K562 (cell line): ENCODE measurements at regions not wholly inside any gene's neighbourhood (a gene's known extent, or its start where the extent isn't known, plus 50 kb on each side); places are given as distances from the start of the nearest gene placed in this dataset.

Experiments used
- ATAC-seq: fragments of 200-7000 bp; cut with Tn5 transposase; 3 replicates; pipeline ENCODE4 v1.9.1; 2020; ENCODE audit warnings: moderate library complexity
- BruUV-seq: library from RNA; stranded (reverse); fragments of 400-500 nt; replicated peaks from 2 replicates; lab custom pipeline; 2021; lab: Mats Ljungman, UMichigan
- CTCF ChIA-PET: fragments of 300-600 bp; formaldehyde crosslinking; extraction: SDS; loops from one replicate; lab custom pipeline; 2021; ENCODE audit warnings: low intra/inter-chr PET ratio; lab: Yijun Ruan, JAX
- POLR2A ChIA-PET: fragments of 300-600, 350-650 bp; sonication (Branson Sonifier 250); formaldehyde crosslinking; extraction: SDS; loops from one replicate; lab custom pipeline; 2021; ENCODE audit warnings: antibody characterized with exemption, inconsistent platforms; lab: Yijun Ruan, JAX
- DNase-seq, 4 experiments: peaks; one replicate each; pipeline versions ENCODE4 v3.0.0 to v3.0.0-alpha.2; 2011 to 2018; ENCODE audit warnings: low spot score in 3 of 4, mixed read lengths in 3 of 4; ENCODE audit errors: extremely low read depth in 1 of 4
- FAIRE-seq: peaks from 2 replicates; lab custom pipeline; 2011; peaks lifted over from hg19 to GRCh38; lab: Jason Lieb, UNC
- H2AFZ ChIP-seq: 2 replicates; pipeline ENCODE4 v1.6.0; 2011; ENCODE audit warnings: low read depth, low read length, control low read depth, inconsistent platforms
- H3K27ac ChIP-seq: fragments of 200-600 bp; 3 replicates; pipeline ENCODE4 v1.8.0; 2011; ENCODE audit warnings: low read depth, mild to moderate bottlenecking, control low read depth, inconsistent platforms, low read length, moderate library complexity, mixed read lengths; ENCODE audit errors: extremely low read depth
- H3K27me3 ChIP-seq, 2 experiments: fragments of 300-600 bp in 1 of 2; 2 replicates in 1 of 2; 3 replicates in 1 of 2; pipeline versions ENCODE4 v1.6.0 to v1.8.0; 2011; ENCODE audit warnings: inconsistent platforms in 2 of 2, low read length in 2 of 2, mild to moderate bottlenecking in 1 of 2, mixed read lengths in 1 of 2, moderate library complexity in 1 of 2; ENCODE audit not compliant: control insufficient read depth in 2 of 2, insufficient read depth in 2 of 2
- H3K36me3 ChIP-seq: fragments of 300-600 bp; 3 replicates; pipeline ENCODE4 v1.8.0; 2011; ENCODE audit warnings: mild to moderate bottlenecking, low read length, inconsistent platforms; ENCODE audit not compliant: control insufficient read depth, insufficient read depth
- H3K4me1 ChIP-seq, 2 experiments: fragments of 200-600 bp in 1 of 2; replicated peaks in 1 of 2; 2 replicates in 1 of 2; 3 replicates in 1 of 2; pipeline versions ENCODE4 v1.5.1 to v1.8.0; 2011; ENCODE audit warnings: inconsistent platforms in 2 of 2, low read length in 2 of 2, mild to moderate bottlenecking in 1 of 2, mixed read lengths in 1 of 2, moderate library complexity in 1 of 2; ENCODE audit not compliant: control insufficient read depth in 2 of 2, insufficient read depth in 2 of 2
- H3K4me2 ChIP-seq: 2 replicates; pipeline ENCODE4 v1.6.1; 2011; ENCODE audit warnings: low read length, control low read depth, inconsistent platforms, mixed read lengths; ENCODE audit not compliant: insufficient read depth
- H3K4me3 ChIP-seq: fragments of 200-600 bp; sonication (generic), shearing (Covaris generic); 2 replicates; pipeline ENCODE4 v1.5.1; 2016; ENCODE audit warnings: control low read depth, inconsistent platforms
- H3K79me2 ChIP-seq: fragments of 200-600 bp; 3 replicates; pipeline ENCODE4 v1.8.0; 2011; ENCODE audit warnings: low read length, inconsistent platforms; ENCODE audit not compliant: control insufficient read depth, insufficient read depth
- H3K9ac ChIP-seq, 2 experiments: 2 replicates each; pipeline versions ENCODE4 v1.6.0 to v1.6.1; 2011; ENCODE audit warnings: low read depth in 2 of 2, low read length in 2 of 2, control low read depth in 1 of 2, inconsistent platforms in 1 of 2, mild to moderate bottlenecking in 1 of 2, mixed read lengths in 1 of 2; ENCODE audit not compliant: insufficient read depth in 1 of 2
- H3K9me1 ChIP-seq: one replicate; pipeline ENCODE4 v1.6.0; 2011; ENCODE audit warnings: inconsistent platforms, mild to moderate bottlenecking, low read length, moderate library complexity; ENCODE audit not compliant: control insufficient read depth, insufficient read depth
- H3K9me3 ChIP-seq: replicated peaks from 2 replicates; pipeline ENCODE4 v1.5.1; 2011; ENCODE audit warnings: low read depth, low read length, inconsistent platforms; ENCODE audit not compliant: control insufficient read depth, insufficient read depth
- H4K20me1 ChIP-seq: replicated peaks from 2 replicates; pipeline ENCODE4 v1.6.1; 2011; ENCODE audit warnings: low read length, inconsistent platforms, mixed read lengths; ENCODE audit not compliant: control insufficient read depth, insufficient read depth
- CBFA2T3 ChIP-seq: fragments of 450-650 bp; IDR thresholded peaks from 2 replicates; pipeline ENCODE4 v1.6.1; 2017
- CTBP1 ChIP-seq: fragments of 450-650 bp; IDR thresholded peaks from 2 replicates; pipeline ENCODE4 v1.6.1; 2016; ENCODE audit warnings: borderline replicate concordance
- KLF1 ChIP-seq: fragments of 450-650 bp; IDR thresholded peaks from 2 replicates; pipeline ENCODE4 v1.6.1; 2016; ENCODE audit warnings: missing genetic modification characterization, missing compliant biosample characterization
- MAZ ChIP-seq, 2 experiments: fragments of 450-650 bp in 1 of 2; sonication (generic) in 1 of 2; formaldehyde crosslinking; IDR thresholded peaks in 1 of 2; conservative IDR thresholded peaks in 1 of 2; 2 replicates each; pipeline versions ENCODE4 v1.4.0 to v1.5.0; 2020; ENCODE audit warnings: mild to moderate bottlenecking in 1 of 2, missing genetic modification reagents in 1 of 2
- NCOA4 ChIP-seq: fragments of 450-650 bp; IDR thresholded peaks from 2 replicates; pipeline ENCODE4 v1.6.1; 2018; ENCODE audit warnings: mild to moderate bottlenecking; ENCODE audit not compliant: partially characterized antibody
- SRSF1 ChIP-seq: fragments of 200-400 bp; formaldehyde crosslinking; IDR thresholded peaks from 2 replicates; pipeline ENCODE4 v1.6.1; 2017; ENCODE audit warnings: mild to moderate bottlenecking, low read depth, low read length, moderate library complexity
- STAT5A ChIP-seq: IDR thresholded peaks from 2 replicates; pipeline ENCODE4 v1.6.1; 2012; ENCODE audit warnings: low read length, inconsistent platforms, borderline replicate concordance
- ZFP1 ChIP-seq: fragments of 450-650 bp; formaldehyde crosslinking; IDR thresholded peaks from 2 replicates; pipeline ENCODE4 v1.4.0; 2020; ENCODE audit warnings: mild to moderate bottlenecking, mixed read lengths
- ZNF316 ChIP-seq: fragments of 450-650 bp; IDR thresholded peaks from 2 replicates; pipeline ENCODE4 v1.6.1; 2016
- ZNF347 ChIP-seq: fragments of 450-650 bp; formaldehyde crosslinking; IDR thresholded peaks from 2 replicates; pipeline ENCODE4 v1.4.0; 2020; ENCODE audit warnings: low read depth, mild to moderate bottlenecking, moderate library complexity
- ZNF512 ChIP-seq: IDR thresholded peaks from 2 replicates; pipeline ENCODE4 v1.6.1; 2016; ENCODE audit warnings: missing genetic modification characterization, missing compliant biosample characterization
- ZNF592 ChIP-seq: fragments of 450-650 bp; IDR thresholded peaks from 2 replicates; pipeline ENCODE4 v1.6.1; 2017; ENCODE audit warnings: antibody characterized with exemption, mild to moderate bottlenecking
- WGBS: fragments of 100-300 bp; shearing (Covaris generic); methylation state at CpG from one replicate; pipeline ENCODE4 v1.1.6; 2016; ENCODE audit warnings: low coverage, mixed read lengths; ENCODE audit not compliant: insufficient coverage; ENCODE audit errors: missing lambda C conversion rate; 5-methylcytosine and 5-hydroxymethylcytosine counted together
- in situ Hi-C: fragments of 300-500 bp; cut with MboI; formaldehyde crosslinking; loops from 4 replicates; pipeline ENCODE4 v1.15.0; 2018; ENCODE audit warnings: inconsistent platforms, mixed read lengths
- intact Hi-C: fragments of 100-400 bp; cut with micrococcal nuclease; formaldehyde crosslinking; loops from 2 replicates; pipeline ENCODE4 v1.14.2; 2022
- TF ChIP-seq, protein P1 (sequence below): fragments of 450-650 bp; IDR thresholded peaks from 2 replicates; pipeline ENCODE4 v1.6.1; 2018; ENCODE audit warnings: mild to moderate bottlenecking, low read depth; ENCODE audit not compliant: partially characterized antibody
- TF ChIP-seq, protein P2 (sequence below): fragments of 250-450 bp; sonication (Bioruptor Pico); IDR thresholded peaks from 2 replicates; pipeline ENCODE4 v1.5.0; 2020; ENCODE audit warnings: mild to moderate bottlenecking

- intact Hi-C loops: no loop called here
- WGBS: 2% methylated on average over 3 of the region's 3 CpGs
- no TSS peak for BruUV-seq
- POLR2A ChIA-PET: no interaction called here
- no peaks in the 10 kb centered on the region for H3K4me1 ChIP-seq
- no peak for ATAC-seq
- H3K27me3 ChIP-seq: no peaks in the 10 kb centered on the region
- no peak overlapping the region for H3K27ac ChIP-seq
- no peak for FAIRE-seq
- DNase-seq: no peak
- H3K9me3 ChIP-seq: no peaks in the 10 kb centered on the region
- H3K4me3 ChIP-seq: no peak overlapping the region
- no peak for TF ChIP-seq CTBP1
- no peak for TF ChIP-seq KLF1
- no peak for TF ChIP-seq SRSF1
- TF ChIP-seq, protein P1, sequence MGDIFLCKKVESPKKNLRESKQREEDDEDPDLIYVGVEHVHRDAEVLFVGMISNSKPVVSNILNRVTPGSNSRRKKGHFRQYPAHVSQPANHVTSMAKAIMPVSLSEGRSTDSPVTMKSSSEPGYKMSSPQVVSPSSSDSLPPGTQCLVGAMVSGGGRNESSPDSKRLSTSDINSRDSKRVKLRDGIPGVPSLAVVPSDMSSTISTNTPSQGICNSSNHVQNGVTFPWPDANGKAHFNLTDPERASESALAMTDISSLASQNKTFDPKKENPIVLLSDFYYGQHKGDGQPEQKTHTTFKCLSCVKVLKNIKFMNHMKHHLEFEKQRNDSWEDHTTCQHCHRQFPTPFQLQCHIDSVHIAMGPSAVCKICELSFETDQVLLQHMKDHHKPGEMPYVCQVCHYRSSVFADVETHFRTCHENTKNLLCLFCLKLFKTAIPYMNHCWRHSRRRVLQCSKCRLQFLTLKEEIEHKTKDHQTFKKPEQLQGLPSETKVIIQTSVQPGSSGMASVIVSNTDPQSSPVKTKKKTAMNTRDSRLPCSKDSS: no peak
- TF ChIP-seq ZNF512: no peak
- no peak for TF ChIP-seq STAT5A
- TF ChIP-seq ZNF316: no peak
- TF ChIP-seq MAZ (CRISPR knock-in tag; conservative IDR thresholded peaks at IDR 0.05 in 1 of 2, IDR thresholded peaks at IDR 0.05 in 1 of 2): no peak
- no peak for TF ChIP-seq ZFP1 (CRISPR knock-in tag)
- TF ChIP-seq ZNF347 (CRISPR knock-in tag): no peak
- no peak for TF ChIP-seq CBFA2T3
- no peak for TF ChIP-seq NCOA4
- no peak for TF ChIP-seq ZNF592
- TF ChIP-seq, protein P2, sequence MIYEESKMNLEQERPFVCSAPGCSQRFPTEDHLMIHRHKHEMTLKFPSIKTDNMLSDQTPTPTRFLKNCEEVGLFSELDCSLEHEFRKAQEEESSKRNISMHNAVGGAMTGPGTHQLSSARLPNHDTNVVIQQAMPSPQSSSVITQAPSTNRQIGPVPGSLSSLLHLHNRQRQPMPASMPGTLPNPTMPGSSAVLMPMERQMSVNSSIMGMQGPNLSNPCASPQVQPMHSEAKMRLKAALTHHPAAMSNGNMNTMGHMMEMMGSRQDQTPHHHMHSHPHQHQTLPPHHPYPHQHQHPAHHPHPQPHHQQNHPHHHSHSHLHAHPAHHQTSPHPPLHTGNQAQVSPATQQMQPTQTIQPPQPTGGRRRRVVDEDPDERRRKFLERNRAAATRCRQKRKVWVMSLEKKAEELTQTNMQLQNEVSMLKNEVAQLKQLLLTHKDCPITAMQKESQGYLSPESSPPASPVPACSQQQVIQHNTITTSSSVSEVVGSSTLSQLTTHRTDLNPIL (CRISPR knock-in tag): no peak
- no peaks in the 10 kb centered on the region for H3K9me1 ChIP-seq
- no peak overlapping the region for H3K9ac ChIP-seq
- H3K36me3 ChIP-seq: no peaks in the 10 kb centered on the region
- no peak overlapping the region for H2AFZ ChIP-seq
- in situ Hi-C loops: no loop called here
- CTCF ChIA-PET: no interaction called here
- no peak overlapping the region for H3K4me2 ChIP-seq
- no peaks in the 10 kb centered on the region for H3K79me2 ChIP-seq
- no peaks in the 10 kb centered on the region for H4K20me1 ChIP-seq
These were observed 756.7 kb upstream of the SEMA6D start for GRCh38 chr15:46960581-46960980.
